GM18861 (cell line): ENCODE measurements at regions not wholly inside any gene's neighbourhood (a gene's known extent, or its start where the extent isn't known, plus 50 kb on each side); places are given as distances from the start of the nearest gene placed in this dataset.

Source experiments
- ATAC-seq: cut with Tn5 transposase; IDR thresholded peaks from one replicate; pipeline ENCODE4 v1.9.1; 2021; ENCODE audit not compliant: unreplicated experiment

DNA sequence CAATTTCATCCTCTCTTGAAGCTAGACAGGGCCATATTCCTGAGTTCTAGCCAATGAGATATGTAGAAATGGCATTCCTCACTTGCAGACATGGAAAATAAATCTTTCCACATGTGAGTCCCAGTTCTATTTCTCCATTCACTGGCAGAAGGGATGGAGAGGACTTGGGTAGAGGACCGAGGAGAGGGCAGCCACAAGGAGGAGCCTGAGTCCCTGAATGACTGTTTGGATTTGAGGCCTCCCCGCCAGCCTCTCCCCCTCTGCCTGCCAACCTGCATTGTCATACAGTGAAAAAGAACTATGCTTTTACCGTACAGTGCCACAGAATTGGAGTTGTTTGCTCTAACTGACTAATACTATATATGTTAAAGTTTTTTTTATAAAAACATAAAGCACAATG, 583.0 kb upstream of the WWC1 start:
- ATAC-seq = no peak

DNA sequence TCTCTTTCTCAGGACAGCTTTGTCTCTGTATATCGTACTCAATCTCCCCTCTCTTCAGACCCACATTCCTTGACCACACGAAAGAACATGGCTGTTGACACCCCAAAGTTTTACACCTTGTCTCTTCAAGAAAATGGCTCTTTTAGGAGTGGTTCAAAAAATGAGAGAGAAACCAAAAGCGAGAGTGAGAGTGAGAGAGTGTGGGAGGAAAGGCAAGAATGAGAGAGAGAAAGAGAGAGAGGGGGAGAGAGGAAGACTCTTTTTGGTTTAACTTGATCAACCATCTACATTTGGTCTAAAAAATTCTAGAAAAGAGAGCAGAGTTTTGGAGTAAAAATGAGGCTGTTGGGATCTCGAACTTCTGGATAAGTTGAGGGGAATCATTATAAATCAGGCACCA, 581.8 kb upstream of the WWC1 start:
- peak; percentile 53 for ATAC-seq

DNA sequence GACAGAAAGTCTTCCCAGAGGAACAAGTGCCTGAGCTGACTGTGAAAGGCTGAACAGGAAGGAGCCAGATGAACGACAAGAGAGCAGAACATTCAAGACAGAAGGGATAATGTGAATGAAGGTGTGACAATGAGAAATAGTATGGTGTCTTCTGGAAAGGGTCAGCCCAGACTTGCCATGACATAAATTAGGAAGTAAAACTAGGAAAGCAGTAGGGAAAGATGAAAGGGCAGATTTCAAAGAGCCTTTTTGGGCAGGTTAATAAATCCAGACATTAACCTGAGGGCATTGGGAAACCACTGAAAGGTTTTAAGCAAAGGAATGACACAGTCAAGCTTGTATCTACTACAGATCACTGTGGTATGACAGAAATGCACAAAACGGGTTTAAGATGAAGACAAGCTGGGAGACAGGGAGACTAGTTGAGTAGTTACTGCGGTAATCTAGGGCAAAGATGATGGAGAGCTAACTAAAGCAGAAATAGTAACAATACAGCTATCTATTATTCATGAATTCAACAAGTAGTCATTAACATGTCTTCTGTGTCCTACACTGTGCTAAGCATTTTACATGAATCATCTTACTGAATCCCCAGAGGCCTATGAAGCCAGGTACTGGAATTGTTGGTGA, 580.9 kb upstream of the WWC1 start:
- ATAC-seq = no peak

DNA sequence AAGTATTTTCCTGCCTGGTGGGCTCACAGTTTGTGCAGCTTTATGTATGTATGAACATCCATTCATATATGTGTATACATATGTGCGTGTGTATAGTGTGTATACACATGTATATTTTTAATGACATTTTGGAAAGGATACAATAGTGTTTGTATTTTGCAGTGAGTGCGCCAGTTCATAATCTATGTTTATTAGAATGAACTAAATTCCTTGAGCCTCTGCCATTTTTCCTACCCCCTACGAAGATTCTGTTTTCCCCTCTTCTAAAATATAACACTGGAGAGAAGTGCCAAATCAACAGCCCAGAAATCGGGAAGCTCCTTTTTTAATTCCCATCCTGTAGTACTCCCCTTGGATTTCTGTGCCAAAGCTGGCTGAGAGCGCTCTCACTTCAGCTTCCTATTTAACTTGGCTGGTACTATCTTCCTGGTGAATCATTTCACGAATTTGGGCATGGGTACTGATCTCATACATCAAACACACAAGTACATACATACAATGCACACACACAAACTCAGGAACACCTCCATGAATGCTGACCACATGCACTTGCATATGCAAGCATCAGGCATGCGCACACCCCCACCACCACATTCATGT, 578.4 kb upstream of the WWC1 start:
- ATAC-seq = no peak

DNA sequence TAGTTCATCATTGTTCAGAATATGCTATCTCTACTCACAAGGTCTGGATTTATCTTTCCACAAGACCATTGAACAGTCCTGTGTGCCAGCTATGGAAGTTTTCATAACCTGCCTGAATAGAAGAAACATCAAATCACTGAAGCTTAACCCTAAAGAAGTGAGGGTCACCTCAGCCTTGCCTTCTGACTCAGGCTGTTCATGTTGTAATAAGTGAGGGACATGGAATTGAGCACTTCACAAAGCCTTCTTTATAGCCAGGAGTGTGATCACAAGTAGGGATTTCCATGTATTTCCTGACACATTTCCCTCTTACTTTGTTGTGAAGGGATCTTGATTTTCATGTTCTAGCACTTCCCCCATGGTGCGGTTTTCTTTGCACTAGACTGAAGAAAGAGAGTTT, 577.5 kb upstream of the WWC1 start:
- ATAC-seq = no peak

DNA sequence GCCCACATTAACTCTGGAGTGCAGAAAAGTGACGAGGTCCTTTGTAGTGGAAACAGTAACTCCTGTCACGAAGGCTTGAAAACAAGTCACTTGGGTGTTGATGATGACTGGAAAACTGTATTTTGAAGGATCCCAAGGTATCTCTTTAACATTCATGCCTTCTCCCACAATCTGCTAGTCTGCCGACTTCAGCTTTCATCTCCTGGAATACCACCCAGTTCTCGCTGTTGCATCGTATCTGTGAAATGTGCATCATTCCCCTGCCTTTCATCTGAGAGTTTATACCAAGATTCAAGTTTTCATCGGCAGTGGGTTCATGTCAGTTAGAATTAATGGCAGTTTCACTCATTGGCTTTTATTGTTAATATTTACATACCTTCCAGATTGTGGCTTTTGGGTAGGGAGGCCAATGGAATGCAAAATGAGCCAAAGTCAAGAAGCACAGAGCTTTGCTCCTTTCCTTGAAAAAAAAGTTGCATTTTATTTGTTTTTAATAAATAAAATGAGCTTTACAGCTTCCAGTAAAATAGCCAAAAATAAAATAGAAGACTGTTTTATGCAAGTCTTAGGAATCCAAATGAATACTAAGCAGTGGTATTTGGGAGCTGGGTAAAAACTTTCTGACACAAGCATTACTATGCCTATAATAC, 575.2 kb upstream of the WWC1 start:
- ATAC-seq = no peak

DNA sequence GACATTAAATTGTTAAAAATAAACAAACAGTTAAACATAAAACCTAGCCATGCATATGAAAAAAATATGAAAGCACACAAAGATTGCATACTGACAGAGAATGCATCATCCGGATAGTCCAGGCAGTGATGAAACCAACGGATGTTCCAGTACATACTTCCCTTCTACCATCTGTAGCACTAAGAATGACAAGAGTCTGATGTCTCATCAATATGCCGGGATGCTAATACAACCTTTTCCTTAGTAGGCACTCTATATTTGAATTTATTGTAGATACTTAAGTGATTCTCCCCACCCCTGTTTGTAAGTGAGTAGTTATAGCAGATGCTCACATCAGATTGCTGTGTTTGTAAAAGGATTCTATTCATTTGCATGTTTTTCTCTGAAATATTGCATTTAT, 571.2 kb upstream of the WWC1 start:
- ATAC-seq = no peak

DNA sequence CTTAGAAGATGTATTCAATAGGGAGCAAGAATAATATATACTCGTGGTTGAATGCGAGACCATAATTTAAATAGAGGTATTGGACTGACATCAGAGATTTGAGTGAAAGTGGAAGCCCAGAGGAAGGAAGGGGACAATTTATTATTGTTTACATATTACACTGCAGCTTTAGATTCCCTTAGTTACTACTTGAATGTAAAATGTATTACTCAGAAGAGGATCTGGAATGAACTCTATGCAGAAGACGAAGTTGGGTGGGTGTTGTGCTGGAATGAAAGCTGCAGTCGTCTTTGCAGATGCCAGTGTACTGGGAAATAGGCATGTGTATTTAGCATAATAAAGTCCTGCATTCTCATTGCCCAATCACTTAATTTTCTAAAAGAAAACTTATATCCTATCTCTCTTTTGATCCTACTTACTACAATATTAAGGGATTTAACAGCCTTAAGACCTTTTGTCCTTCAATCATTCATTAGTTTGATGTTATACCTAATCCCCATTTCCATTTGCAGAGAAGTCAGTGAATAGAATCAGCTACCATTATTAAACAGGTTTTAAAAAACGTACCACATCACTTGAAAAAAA, 570.7 kb upstream of the WWC1 start:
- no peak for ATAC-seq

DNA sequence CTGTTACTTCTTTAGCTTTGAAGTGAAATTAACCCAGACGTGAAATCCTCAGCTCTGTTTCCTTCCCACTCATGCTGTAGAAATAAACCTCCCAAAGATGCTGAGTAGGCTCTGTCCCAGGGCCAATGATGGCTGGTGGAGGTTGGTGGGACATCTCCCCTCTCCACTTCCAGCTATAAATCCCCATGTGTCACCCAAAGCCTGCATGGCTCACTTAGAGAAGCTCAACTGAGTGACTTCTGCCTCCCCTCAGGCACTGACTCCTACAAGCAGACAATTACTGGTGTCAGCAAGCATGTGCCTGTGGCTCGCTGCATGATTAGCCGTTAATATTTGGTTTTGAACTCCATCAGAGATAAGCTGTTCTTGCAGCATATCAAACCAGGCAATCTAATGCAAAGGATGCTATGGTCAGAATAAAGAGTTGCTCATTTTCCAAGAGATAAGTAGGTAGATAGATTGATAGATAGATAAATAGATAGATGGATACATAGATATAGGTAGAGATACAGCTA, 569.5 kb upstream of the WWC1 start:
- no peak for ATAC-seq

DNA sequence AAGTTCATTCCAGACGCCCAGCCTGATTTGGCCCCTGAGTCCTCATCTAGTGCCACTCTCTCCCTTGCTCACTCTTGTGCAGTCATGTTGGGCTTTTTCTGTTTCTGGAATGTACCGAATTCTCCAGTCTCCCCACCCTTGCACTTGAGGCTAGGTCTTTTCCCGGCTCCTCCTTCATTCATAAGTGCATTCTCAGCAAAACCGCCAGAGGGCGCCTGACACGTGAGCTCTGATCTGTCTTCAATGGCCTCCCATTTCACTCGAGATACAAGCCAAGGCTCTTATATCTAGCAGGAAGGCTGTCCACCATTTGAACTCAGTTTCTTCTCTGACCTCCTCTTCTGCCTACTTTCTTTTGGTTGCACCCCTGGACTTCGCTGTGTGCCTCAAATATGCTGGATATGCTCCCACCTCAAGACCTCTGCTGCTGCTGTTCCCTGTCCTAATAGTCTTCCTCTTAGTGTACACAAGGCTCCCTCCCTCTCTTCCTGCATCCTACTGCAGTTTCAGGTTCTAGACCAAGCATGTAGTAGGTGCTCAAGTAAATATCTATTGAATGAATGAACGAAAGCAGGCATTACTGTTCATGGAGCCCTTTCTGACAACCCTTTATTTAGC, 568.1 kb upstream of the WWC1 start:
- ATAC-seq = peak; percentile 99

DNA sequence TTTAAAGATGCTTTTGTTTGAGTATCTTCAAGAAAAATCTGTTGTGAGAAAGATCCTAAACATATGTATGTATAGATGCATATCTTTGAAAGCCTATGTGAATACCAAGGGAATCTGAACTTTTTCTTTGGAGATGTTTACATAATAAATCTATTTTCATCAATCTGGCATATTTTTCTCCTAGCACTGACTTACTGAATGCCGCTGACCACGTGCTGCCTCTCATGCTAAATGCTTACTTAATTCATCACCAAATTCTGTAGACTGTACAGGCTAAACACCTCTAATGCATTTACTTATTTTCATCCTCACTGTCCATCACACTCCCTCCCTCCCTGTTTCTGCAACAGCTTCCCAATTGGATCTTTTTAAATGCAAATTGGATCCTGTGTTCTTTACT, 566.2 kb upstream of the WWC1 start:
- ATAC-seq = no peak

DNA sequence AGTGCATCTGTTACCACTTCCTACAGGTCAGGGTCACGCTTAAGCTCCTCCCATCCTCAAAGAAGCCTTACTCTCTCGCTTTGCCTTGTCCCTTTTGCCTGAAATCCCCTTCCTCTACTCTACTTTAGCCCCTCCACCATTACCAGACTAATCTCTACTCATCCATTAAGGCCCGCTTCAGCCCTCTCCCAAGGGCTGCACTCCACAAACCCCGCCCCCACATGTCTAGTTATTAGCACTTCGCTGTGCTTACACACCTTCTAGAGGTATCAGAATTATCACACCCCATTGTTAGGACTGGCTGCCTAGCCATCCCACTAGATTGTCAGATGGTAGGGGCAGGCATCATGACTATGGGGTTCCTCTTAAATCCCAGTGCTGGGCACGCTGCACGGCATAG, 565.7 kb upstream of the WWC1 start:
- ATAC-seq = no peak

DNA sequence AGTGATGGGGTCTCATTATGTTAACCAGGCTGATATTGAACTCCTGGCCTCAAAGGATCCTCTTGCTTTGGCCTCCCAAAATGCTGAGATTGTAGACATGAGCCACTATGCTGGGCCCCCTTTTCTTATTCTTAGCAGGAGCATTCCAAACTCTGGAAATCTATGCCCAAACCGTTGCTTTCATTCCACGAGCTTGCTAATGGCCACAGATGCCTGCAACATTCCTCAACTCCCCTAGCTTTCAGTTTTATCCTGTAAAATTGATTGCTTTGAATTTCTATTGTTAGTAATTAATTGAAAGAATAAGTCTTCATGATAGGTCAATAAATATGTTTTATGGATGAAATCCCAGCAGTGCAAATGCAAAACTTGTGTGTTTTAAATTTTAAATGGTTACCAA, 564.8 kb upstream of the WWC1 start:
- no peak for ATAC-seq

DNA sequence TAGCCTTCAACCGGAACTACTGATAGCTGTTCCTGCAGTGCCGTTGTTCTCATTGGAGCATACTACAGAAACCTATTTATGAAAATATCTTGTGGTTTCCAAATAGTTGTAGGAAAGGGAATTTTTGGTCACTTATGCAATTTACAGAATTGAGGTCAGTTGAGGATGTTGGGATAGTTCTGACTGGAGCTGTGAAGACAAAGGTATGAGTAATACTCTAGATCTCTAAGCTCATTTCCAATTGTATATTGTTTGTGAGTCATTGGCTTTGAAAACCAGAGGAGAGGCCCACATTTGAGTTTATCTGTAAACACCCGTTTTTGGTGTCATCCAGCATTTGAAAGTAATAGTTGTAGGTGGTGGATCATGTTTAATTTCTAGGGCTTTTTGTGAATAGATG, 561.3 kb upstream of the WWC1 start:
- ATAC-seq = no peak

DNA sequence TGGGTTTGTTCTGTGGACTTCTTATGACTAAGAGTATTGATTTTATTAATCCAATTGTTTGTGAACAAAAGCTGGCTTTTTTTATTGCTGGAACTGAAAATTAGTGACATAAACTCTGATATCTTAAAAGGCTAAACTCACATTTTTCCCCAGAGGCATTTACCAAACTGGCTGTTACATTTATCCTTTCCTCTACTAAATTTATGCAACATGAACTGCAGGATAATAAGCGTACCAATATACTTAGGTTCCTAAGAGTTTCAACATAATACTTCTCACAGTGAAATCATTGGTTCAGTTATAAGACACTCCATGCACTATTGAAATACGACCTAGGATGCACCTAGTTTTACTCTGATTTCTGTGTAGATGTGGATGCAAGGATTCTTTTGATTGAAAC, 560.8 kb upstream of the WWC1 start:
- no peak for ATAC-seq

DNA sequence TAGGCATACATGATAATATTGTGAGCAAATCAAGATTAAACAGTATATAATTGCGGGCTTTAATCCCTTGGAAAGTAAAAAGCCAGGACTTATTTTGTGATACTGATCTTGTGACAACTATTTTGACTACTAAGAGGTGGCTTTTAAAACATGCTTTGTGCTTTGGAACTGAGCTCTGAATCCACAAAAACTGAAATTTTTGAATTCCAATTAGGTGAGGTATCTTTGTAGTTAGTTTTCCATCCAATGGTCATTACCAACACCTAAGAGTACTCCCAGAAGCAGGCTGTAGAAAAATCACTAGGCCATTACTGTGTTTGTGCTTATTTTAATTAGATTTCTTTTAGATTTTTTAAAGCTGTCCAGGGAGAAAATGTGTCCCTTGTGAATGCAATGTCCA, 559.5 kb upstream of the WWC1 start:
- ATAC-seq = no peak

DNA sequence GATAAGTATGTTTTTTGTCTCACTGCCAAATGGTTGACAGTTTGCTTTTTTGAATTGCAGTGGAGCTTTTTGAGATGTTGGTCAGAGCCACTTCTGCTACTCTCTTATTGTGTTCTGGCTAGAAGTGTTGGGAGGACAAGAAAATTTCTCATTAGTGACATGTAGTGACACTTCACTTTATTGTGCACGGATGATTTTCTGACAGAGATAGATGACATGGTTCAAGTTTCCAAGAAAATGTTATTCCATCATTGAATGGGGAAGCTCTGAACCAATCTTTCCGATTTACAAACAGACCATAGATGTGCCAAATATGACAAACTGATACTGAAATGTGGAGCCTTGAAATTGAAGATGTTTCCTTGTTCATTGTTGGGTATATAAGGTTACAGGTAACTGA, 558.9 kb upstream of the WWC1 start:
- ATAC-seq = no peak

DNA sequence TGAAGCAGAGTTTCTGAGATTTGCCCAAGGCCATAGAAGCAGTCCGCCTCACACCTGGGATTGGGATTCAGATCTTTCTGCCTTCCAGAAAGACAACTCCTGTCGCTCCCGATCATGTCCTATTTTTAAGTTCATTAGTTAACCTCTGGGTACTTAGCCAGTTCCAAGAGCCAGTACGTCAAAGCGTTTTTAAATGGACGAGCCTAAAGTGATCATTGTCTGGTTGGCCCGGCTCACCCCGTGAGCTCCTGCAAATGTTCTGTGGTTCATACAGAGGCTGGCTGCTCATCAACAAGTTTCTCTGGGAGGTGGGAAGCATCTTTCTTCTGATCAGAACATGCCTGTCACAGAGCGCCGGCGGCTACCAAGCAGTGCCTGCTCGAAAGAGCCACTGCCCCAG, 554.5 kb upstream of the WWC1 start:
- no peak for ATAC-seq

DNA sequence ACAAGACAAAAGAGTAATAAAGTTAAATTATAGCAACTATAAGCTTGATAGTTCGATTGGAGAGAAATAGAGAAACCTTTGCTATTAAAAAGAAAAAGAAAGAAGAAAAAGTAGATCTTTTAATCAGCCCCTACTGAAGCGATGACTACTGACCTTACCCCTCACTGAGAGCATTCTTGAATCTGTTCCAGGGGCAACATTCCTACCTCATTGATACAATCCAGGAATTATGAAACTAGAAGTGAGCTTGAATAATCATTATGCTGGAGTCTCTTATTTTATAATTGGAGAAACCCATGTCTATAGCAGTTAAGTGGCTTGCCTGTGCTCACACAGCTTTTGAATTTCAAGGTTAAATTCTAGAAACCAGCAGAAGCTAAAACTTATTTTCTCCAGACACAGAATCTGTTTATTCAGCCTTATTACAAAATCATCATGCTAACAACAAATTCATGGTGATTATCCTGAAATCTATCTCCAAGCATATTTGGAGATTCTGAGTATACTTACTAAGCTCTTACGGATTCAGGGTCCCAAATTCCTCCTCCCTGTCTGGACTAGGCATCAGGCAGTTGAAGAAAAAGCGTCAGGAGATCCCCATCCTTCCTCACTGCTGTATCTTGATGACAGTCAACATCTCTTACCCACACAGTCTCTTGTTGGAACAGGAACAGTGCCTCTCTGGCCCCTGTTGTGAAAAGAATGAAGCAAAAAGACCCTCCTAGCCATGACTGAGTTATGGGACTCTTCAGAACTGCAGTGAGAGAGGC, 547.6 kb upstream of the WWC1 start:
- ATAC-seq = no peak

DNA sequence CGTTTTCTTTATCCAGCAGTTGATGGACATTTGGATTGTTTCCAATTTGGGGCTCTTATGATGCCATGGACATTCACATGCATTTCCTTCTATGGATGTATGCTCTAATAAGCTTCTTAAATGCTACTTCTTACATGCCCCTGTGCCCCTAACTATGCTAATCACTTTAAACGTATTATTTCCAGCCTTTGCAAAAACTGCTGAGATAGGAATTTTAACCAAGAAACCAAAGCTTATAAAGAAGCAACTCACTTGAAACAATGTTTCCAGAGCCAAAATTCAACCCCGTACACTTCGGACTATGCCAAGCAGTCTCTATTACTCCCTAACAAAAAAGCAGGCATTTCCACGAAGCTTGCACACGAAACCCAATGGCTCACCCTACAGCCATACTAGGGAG, 545.6 kb upstream of the WWC1 start:
- ATAC-seq = no peak

DNA sequence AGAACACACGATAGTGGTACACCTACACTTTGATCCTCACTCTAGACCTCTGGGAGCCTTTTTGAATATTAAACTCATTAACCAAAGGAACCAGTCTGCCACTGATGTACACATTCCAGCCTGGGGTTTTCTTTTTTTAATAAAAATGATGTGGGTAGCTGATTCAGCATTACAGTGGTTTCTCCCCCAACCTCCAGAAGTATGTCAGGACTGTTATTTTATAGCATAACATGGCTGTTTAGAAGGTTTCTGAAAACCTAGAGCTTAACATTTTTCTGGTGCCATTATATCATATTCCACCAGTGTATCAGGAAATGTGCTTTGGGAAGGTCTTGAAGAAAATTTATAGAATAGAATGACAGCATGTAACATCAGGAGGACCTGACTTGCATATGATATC, 540.9 kb upstream of the WWC1 start:
- no peak for ATAC-seq
